ENCODE measurements at regions not wholly inside any gene's neighbourhood (a gene's known extent, or its start where the extent isn't known, plus 50 kb on each side); places are given as distances from the start of the nearest gene placed in this dataset.

- FAIRE-seq (no peak), DNase-seq (ENCODE audit: insufficient read length, low spot score) (no peak)
- TF ChIP-seq SPI1 (IDR thresholded peaks at IDR 0.05; ENCODE audit: low read depth, low read length) (no peak), POU2F2 (IDR thresholded peaks at IDR 0.05; ENCODE audit: low read depth, low read length) (no peak), PAX5 (IDR thresholded peaks at IDR 0.05; ENCODE audit: insufficient read depth, low read length, severe bottlenecking) (no peak), POLR2AphosphoS5 (IDR thresholded peaks at IDR 0.05; ENCODE audit: low read depth, low read length) (no peak), TAF1 (IDR thresholded peaks at IDR 0.05; ENCODE audit: low read depth, low read length) (no peak), POLR2A (IDR thresholded peaks at IDR 0.05; ENCODE audit: low read depth, low read length) (no peak)
Observed at GRCh38 chr15:26182441-26182840, 319.3 kb upstream of the ATP10A start.

DNA sequence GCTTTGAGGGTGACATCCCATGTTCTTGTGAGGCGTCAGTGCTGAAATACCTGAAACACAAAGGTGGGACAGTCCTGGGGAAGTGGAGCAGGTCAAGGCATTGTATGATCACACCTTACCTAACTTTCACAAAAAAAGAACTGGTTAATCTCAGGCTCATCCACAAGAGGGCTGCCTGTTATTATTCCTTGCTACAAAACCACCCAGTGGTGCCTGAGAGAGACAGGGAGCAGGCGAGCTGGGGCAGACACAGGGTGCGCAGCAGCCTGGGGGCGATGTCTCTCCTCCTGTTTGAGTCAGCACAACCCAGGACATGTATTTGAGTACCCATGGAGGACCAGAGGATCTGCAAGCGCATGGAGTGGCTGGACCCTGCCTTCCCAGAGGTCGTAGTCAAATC is 316.8 kb upstream of the ATP10A start:
- DNase-seq (ENCODE audit: insufficient read length, low spot score) (no peak), FAIRE-seq (no peak)
- TF ChIP-seq POLR2A (IDR thresholded peaks at IDR 0.05; ENCODE audit: low read depth, low read length) (no peak), POU2F2 (IDR thresholded peaks at IDR 0.05; ENCODE audit: low read depth, low read length) (no peak), PAX5 (IDR thresholded peaks at IDR 0.05; ENCODE audit: insufficient read depth, low read length, severe bottlenecking) (no peak), SPI1 (IDR thresholded peaks at IDR 0.05; ENCODE audit: low read depth, low read length) (no peak), TAF1 (IDR thresholded peaks at IDR 0.05; ENCODE audit: low read depth, low read length) (no peak), POLR2AphosphoS5 (IDR thresholded peaks at IDR 0.05; ENCODE audit: low read depth, low read length) (no peak)

- DNase-seq (ENCODE audit: insufficient read length, low spot score) (no peak), FAIRE-seq (no peak)
- no peak for TF ChIP-seq POU2F2 (IDR thresholded peaks at IDR 0.05; ENCODE audit: low read depth, low read length)
- no peak for TF ChIP-seq PAX5 (IDR thresholded peaks at IDR 0.05; ENCODE audit: insufficient read depth, low read length, severe bottlenecking)
- no peak for TF ChIP-seq POLR2AphosphoS5 (IDR thresholded peaks at IDR 0.05; ENCODE audit: low read depth, low read length)
- TF ChIP-seq SPI1 (IDR thresholded peaks at IDR 0.05; ENCODE audit: low read depth, low read length) = no peak
- no peak for TF ChIP-seq POLR2A (IDR thresholded peaks at IDR 0.05; ENCODE audit: low read depth, low read length)
- no peak for TF ChIP-seq TAF1 (IDR thresholded peaks at IDR 0.05; ENCODE audit: low read depth, low read length)
Observed at GRCh38 chr15:26178640-26179220, 315.6 kb upstream of the ATP10A start.

DNA sequence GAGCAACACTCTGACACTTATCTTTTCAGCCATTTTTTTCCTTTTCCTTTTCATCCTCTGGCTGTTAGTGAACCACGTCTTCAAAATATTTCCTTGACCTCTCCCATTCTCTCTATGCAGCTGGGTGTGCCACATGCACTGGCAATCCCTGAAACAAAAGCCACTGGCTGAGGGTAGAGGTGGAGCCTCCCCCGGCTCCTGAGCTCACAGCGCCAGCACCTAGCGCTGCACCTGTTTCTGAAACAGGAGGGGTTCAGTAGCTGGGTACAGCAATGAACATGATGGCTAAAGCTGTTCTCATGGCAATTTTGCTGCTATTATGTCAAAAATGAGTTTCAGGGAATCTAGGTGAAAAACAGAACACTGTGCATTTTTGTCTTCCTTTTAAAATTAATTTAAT is 314.7 kb upstream of the ATP10A start:
- FAIRE-seq (no peak), DNase-seq (ENCODE audit: insufficient read length, low spot score) (no peak)
- TF ChIP-seq POLR2A (IDR thresholded peaks at IDR 0.05; ENCODE audit: low read depth, low read length) (no peak), PAX5 (IDR thresholded peaks at IDR 0.05; ENCODE audit: insufficient read depth, low read length, severe bottlenecking) (no peak), SPI1 (IDR thresholded peaks at IDR 0.05; ENCODE audit: low read depth, low read length) (no peak), POU2F2 (IDR thresholded peaks at IDR 0.05; ENCODE audit: low read depth, low read length) (no peak), POLR2AphosphoS5 (IDR thresholded peaks at IDR 0.05; ENCODE audit: low read depth, low read length) (no peak)

DNA sequence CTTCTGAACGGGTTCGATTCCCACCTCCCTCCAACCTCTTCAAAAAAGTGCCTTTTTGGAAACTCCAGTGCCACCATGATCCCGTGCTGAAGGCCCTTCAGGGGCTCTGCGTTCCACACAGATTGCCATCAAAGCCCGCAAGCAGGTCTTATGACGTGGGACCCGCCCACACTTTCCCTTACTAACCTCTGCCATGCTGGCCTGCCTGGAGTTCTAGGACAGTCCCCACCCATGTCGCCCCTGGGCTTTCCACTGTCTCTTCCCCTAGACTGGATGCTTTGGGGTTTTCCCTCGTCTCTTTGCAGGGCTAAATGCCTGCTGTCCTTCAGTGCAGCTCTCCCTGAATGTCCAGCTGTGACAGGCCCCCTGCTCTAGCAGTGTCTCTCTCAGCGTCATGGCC is 313.7 kb upstream of the ATP10A start:
- DNase-seq (ENCODE audit: insufficient read length, low spot score) (no peak), FAIRE-seq (no peak)
- TF ChIP-seq PAX5 (IDR thresholded peaks at IDR 0.05; ENCODE audit: insufficient read depth, low read length, severe bottlenecking) (no peak), SPI1 (IDR thresholded peaks at IDR 0.05; ENCODE audit: low read depth, low read length) (no peak), POLR2A (IDR thresholded peaks at IDR 0.05; ENCODE audit: low read depth, low read length) (no peak), POLR2AphosphoS5 (IDR thresholded peaks at IDR 0.05; ENCODE audit: low read depth, low read length) (no peak), POU2F2 (IDR thresholded peaks at IDR 0.05; ENCODE audit: low read depth, low read length) (no peak), TAF1 (IDR thresholded peaks at IDR 0.05; ENCODE audit: low read depth, low read length) (no peak)

- no peak for FAIRE-seq
- DNase-seq (ENCODE audit: insufficient read length, low spot score) = no peak
- TF ChIP-seq POLR2A (IDR thresholded peaks at IDR 0.05; ENCODE audit: low read depth, low read length) (no peak), POLR2AphosphoS5 (IDR thresholded peaks at IDR 0.05; ENCODE audit: low read depth, low read length) (no peak), POU2F2 (IDR thresholded peaks at IDR 0.05; ENCODE audit: low read depth, low read length) (no peak), TAF1 (IDR thresholded peaks at IDR 0.05; ENCODE audit: low read depth, low read length) (no peak), PAX5 (IDR thresholded peaks at IDR 0.05; ENCODE audit: insufficient read depth, low read length, severe bottlenecking) (no peak), SPI1 (IDR thresholded peaks at IDR 0.05; ENCODE audit: low read depth, low read length) (no peak)
Observed at GRCh38 chr15:26171266-26171665, 308.1 kb upstream of the ATP10A start.

- no peak for TF ChIP-seq TAF1 (IDR thresholded peaks at IDR 0.05; ENCODE audit: low read depth, low read length)
- no peak for TF ChIP-seq SPI1 (IDR thresholded peaks at IDR 0.05; ENCODE audit: low read depth, low read length)
- no peak for TF ChIP-seq POLR2AphosphoS5 (IDR thresholded peaks at IDR 0.05; ENCODE audit: low read depth, low read length)
- no peak for TF ChIP-seq POU2F2 (IDR thresholded peaks at IDR 0.05; ENCODE audit: low read depth, low read length)
- TF ChIP-seq POLR2A (IDR thresholded peaks at IDR 0.05; ENCODE audit: low read depth, low read length) = no peak
- no peak for TF ChIP-seq PAX5 (IDR thresholded peaks at IDR 0.05; ENCODE audit: insufficient read depth, low read length, severe bottlenecking)
- no peak for FAIRE-seq
- DNase-seq (ENCODE audit: insufficient read length, low spot score) = no peak
Observed at GRCh38 chr15:26166429-26166828, 303.3 kb upstream of the ATP10A start.

GRCh38 chr15:26165546-26165945 is 302.4 kb upstream of the ATP10A start:
- FAIRE-seq (no peak), DNase-seq (ENCODE audit: insufficient read length, low spot score) (no peak)
- TF ChIP-seq POLR2AphosphoS5 (IDR thresholded peaks at IDR 0.05; ENCODE audit: low read depth, low read length) = no peak
- TF ChIP-seq POU2F2 (IDR thresholded peaks at IDR 0.05; ENCODE audit: low read depth, low read length) = no peak

DNA sequence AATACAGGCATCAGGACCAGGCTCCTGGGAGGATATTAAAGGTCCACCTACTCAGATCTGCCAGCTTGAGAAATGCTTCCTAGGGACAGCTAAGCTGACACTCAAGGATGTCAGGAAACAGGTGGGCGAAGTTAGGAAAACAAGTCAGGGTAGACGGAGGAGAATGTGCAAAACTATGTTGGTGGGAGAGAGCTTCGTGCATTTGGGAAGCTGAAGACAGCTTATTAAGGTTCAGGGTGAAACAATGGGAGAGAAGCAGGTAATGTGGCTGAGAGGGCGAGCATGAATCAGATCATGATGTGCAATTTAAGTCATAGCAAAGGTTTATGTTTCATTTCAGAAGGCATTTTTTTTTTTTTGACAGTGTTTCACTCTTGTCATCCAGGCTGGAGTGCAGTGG is 297.2 kb upstream of the ATP10A start:
- FAIRE-seq (no peak), DNase-seq (ENCODE audit: insufficient read length, low spot score) (no peak)
- TF ChIP-seq POU2F2 (IDR thresholded peaks at IDR 0.05; ENCODE audit: low read depth, low read length) (no peak), POLR2AphosphoS5 (IDR thresholded peaks at IDR 0.05; ENCODE audit: low read depth, low read length) (no peak), SPI1 (IDR thresholded peaks at IDR 0.05; ENCODE audit: low read depth, low read length) (no peak), POLR2A (IDR thresholded peaks at IDR 0.05; ENCODE audit: low read depth, low read length) (no peak), PAX5 (IDR thresholded peaks at IDR 0.05; ENCODE audit: insufficient read depth, low read length, severe bottlenecking) (no peak), TAF1 (IDR thresholded peaks at IDR 0.05; ENCODE audit: low read depth, low read length) (no peak)

DNA sequence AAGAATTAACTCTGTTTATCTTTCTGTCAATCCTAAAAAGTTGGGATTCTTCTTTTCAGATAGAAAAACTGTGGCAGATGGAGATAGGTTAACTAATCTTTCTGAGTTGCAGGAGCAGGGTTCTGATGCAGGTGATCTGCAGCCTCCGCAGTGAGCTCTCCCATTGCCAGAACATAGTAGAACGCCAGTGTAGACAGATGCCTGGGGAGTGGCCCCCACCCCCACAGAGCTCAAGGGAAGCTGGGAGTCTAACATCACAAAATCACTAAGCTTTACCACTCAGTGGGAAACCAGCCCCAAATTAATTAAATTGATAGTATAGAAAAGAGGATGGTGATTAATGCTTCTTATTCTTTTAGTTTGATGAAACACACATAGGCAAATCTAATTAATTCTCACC is 295.0 kb upstream of the ATP10A start:
- FAIRE-seq (no peak), DNase-seq (ENCODE audit: insufficient read length, low spot score) (no peak)
- TF ChIP-seq SPI1 (IDR thresholded peaks at IDR 0.05; ENCODE audit: low read depth, low read length) (no peak), POU2F2 (IDR thresholded peaks at IDR 0.05; ENCODE audit: low read depth, low read length) (no peak), TAF1 (IDR thresholded peaks at IDR 0.05; ENCODE audit: low read depth, low read length) (no peak), POLR2AphosphoS5 (IDR thresholded peaks at IDR 0.05; ENCODE audit: low read depth, low read length) (no peak), PAX5 (IDR thresholded peaks at IDR 0.05; ENCODE audit: insufficient read depth, low read length, severe bottlenecking) (no peak)

Measured in GM12891 (cell line).